HG02759 (cell line): ENCODE measurements at regions not wholly inside any gene's neighbourhood (a gene's known extent, or its start where the extent isn't known, plus 50 kb on each side); places are given as distances from the start of the nearest gene placed in this dataset.

Source experiments
- ATAC-seq: cut with Tn5 transposase; IDR thresholded peaks from one replicate; pipeline ENCODE4 v1.9.1; 2021; ENCODE audit warnings: mild to moderate bottlenecking, moderate library complexity; ENCODE audit not compliant: unreplicated experiment

GRCh38 chr20:4370851-4371250 is 121.8 kb upstream of the ADRA1D start:
- no peak for ATAC-seq

GRCh38 chr20:4369798-4370124 is 120.7 kb upstream of the ADRA1D start:
- ATAC-seq = no peak

- no peak for ATAC-seq
Measured at GRCh38 chr20:4369119-4369797, 120.2 kb upstream of the ADRA1D start.

- ATAC-seq = no peak
Measured at GRCh38 chr20:4366076-4366475, 117.0 kb upstream of the ADRA1D start.

- ATAC-seq = no peak
Measured at GRCh38 chr20:4358552-4358951, 109.5 kb upstream of the ADRA1D start.

GRCh38 chr20:4352348-4352747 is 103.3 kb upstream of the ADRA1D start:
- no peak for ATAC-seq

GRCh38 chr20:4350096-4350495 is 101.0 kb upstream of the ADRA1D start:
- no peak for ATAC-seq

- no peak for ATAC-seq
Measured at GRCh38 chr20:4344670-4345069, 95.6 kb upstream of the ADRA1D start.

- no peak for ATAC-seq
Measured at GRCh38 chr20:4342609-4343008, 93.5 kb upstream of the ADRA1D start.

- no peak for ATAC-seq
Measured at GRCh38 chr20:4341804-4342485, 92.9 kb upstream of the ADRA1D start.

- no peak for ATAC-seq
Measured at GRCh38 chr20:4335722-4336121, 86.6 kb upstream of the ADRA1D start.

- ATAC-seq = no peak
Measured at GRCh38 chr20:4332121-4332860, 83.2 kb upstream of the ADRA1D start.

GRCh38 chr20:4330011-4330410 is 80.9 kb upstream of the ADRA1D start:
- ATAC-seq = no peak

GRCh38 chr20:4329232-4329631 is 80.1 kb upstream of the ADRA1D start:
- ATAC-seq = no peak

- no peak for ATAC-seq
Measured at GRCh38 chr20:4328541-4328940, 79.5 kb upstream of the ADRA1D start.

GRCh38 chr20:4327956-4328355 is 78.9 kb upstream of the ADRA1D start:
- no peak for ATAC-seq

- ATAC-seq = no peak
Measured at GRCh38 chr20:4326195-4327065, 77.3 kb upstream of the ADRA1D start.

- ATAC-seq = no peak
Measured at GRCh38 chr20:4325548-4326187, 76.6 kb upstream of the ADRA1D start.

- no peak for ATAC-seq
Measured at GRCh38 chr20:4324611-4325243, 75.6 kb upstream of the ADRA1D start.

GRCh38 chr20:4322499-4322898 is 73.4 kb upstream of the ADRA1D start:
- no peak for ATAC-seq
